GM12872 (cell line): ENCODE measurements at regions not wholly inside any gene's neighbourhood (a gene's known extent, or its start where the extent isn't known, plus 50 kb on each side); places are given as distances from the start of the nearest gene placed in this dataset.

Source experiments
- CTCF ChIP-seq: IDR thresholded peaks from 3 replicates; pipeline ENCODE4 v1.5.1; 2011; ENCODE audit warnings: low read depth, mild to moderate bottlenecking, low read length, moderate library complexity; ENCODE audit not compliant: insufficient read depth

GRCh38 chr11:119480380-119481020 is 57.5 kb upstream of the THY1 start:
- no peak for TF ChIP-seq CTCF

GRCh38 chr11:119479685-119480275 is 56.8 kb upstream of the THY1 start:
- TF ChIP-seq CTCF = peak; percentile 73

GRCh38 chr11:119478711-119479285 is 55.8 kb upstream of the THY1 start:
- TF ChIP-seq CTCF = no peak

- TF ChIP-seq CTCF = no peak
Observed at GRCh38 chr11:119476666-119477331, 53.8 kb upstream of the THY1 start.

- TF ChIP-seq CTCF = no peak
Observed at GRCh38 chr11:119476038-119476437, 53.1 kb upstream of the THY1 start.

- peak; percentile 98 for TF ChIP-seq CTCF
Observed at GRCh38 chr11:119474682-119475596, 52.0 kb upstream of the THY1 start.
